Ascending aorta (tissue), 2 donors: ENCODE measurements at regions not wholly inside any gene's neighbourhood (a gene's known extent, or its start where the extent isn't known, plus 50 kb on each side); places are given as distances from the start of the nearest gene placed in this dataset.
"Not testable (repeated sequence)": the region's sequence is repeated elsewhere in the genome, so short reads cannot be mapped to it uniquely, and the experiment has no call there.

Experiments
- DNase-seq, 2 donors: peaks; one replicate each; pipeline ENCODE4 v3.0.0-alpha.2; 2019; ENCODE audit warnings: low spot score in 2 of 2
- H3K27ac ChIP-seq, 2 donors: fragments of 200-600 bp; sonication (generic); one replicate each; pipeline ENCODE4 v1.5.1; 2016 to 2017; ENCODE audit warnings: mild to moderate bottlenecking in 1 of 2
- H3K27me3 ChIP-seq: fragments of 200-600 bp; sonication (generic); one replicate; pipeline ENCODE4 v1.5.1; 2017
- H3K36me3 ChIP-seq, 2 donors: fragments of 200-600 bp; sonication (generic); one replicate each; pipeline ENCODE4 v1.5.1; 2016
- H3K4me1 ChIP-seq, 2 donors: fragments of 200-600 bp; sonication (generic); one replicate each; pipeline ENCODE4 v1.5.1; 2016 to 2017; ENCODE audit warnings: mild to moderate bottlenecking in 1 of 2
- H3K4me3 ChIP-seq, 2 donors: fragments of 200-600 bp; sonication (generic); one replicate each; pipeline ENCODE4 v1.5.1; 2016 to 2017; ENCODE audit warnings: mild to moderate bottlenecking in 1 of 2
- H3K9me3 ChIP-seq, 2 donors: fragments of 200-600 bp; sonication (generic); one replicate each; pipeline ENCODE4 v1.5.1; 2016
- CTCF ChIP-seq, 3 experiments: fragments of 200-600 bp in 2 of 3; fragments of 450-650 bp in 1 of 3; sonication (generic) in 2 of 3; IDR thresholded peaks; one replicate each; pipeline ENCODE4 v1.5.1; 2016 to 2019; ENCODE audit warnings: antibody characterized with exemption in 3 of 3, mild to moderate bottlenecking in 1 of 3, moderate library complexity in 1 of 3
- intact Hi-C: fragments of 100-400 bp; cut with DNase I; formaldehyde crosslinking; loops from one replicate; pipeline ENCODE4 v1.15.1; 2023

- intact Hi-C loops, H3K36me3 ChIP-seq, H3K4me3 ChIP-seq, H3K4me1 ChIP-seq, H3K27me3 ChIP-seq, DNase-seq, H3K9me3 ChIP-seq, H3K27ac ChIP-seq: not testable (repeated sequence)
Measured at GRCh38 chr17:13659051-13659450, 57.3 kb upstream of the HS3ST3A1 start.

GRCh38 chr17:13665872-13666635 lies 64.3 kb upstream of the HS3ST3A1 start:
- no peak overlapping the region for H3K27ac ChIP-seq
- H3K4me1 ChIP-seq: no peaks in the 10 kb centered on the region
- TF ChIP-seq CTCF (IDR thresholded peaks at IDR 0.05): no peak
- no peaks in the 10 kb centered on the region for H3K36me3 ChIP-seq
- peaks cover 0 to 20% of the 10 kb centered on the region in 2 donors for H3K9me3 ChIP-seq
- DNase-seq: no peak
- H3K27me3 ChIP-seq: no peaks in the 10 kb centered on the region
- no peak overlapping the region for H3K4me3 ChIP-seq
- intact Hi-C loops: no loop called here

- no peak overlapping the region for H3K27ac ChIP-seq
- no peak overlapping the region for H3K4me3 ChIP-seq
- no peaks in the 10 kb centered on the region for H3K4me1 ChIP-seq
- intact Hi-C loops: no loop called here
- H3K9me3 ChIP-seq: peaks cover 0 to 20% of the 10 kb centered on the region in 2 donors
- no peak for TF ChIP-seq CTCF (IDR thresholded peaks at IDR 0.05)
- H3K36me3 ChIP-seq: no peaks in the 10 kb centered on the region
- no peaks in the 10 kb centered on the region for H3K27me3 ChIP-seq
- no peak for DNase-seq
Measured at GRCh38 chr17:13671341-13671740, 69.6 kb upstream of the HS3ST3A1 start.

- no peak for TF ChIP-seq CTCF (IDR thresholded peaks at IDR 0.05)
- Histone ChIP-seq H3K27ac (no peak overlapping the region), H3K9me3 (peaks cover 0 to 20% of the 10 kb centered on the region in 2 donors), H3K4me3 (no peak overlapping the region), H3K4me1 (no peaks in the 10 kb centered on the region), H3K27me3 (no peaks in the 10 kb centered on the region), H3K36me3 (no peaks in the 10 kb centered on the region)
- intact Hi-C loops: no loop called here
- DNase-seq: no peak
Measured at GRCh38 chr17:13671771-13672170, 70.0 kb upstream of the HS3ST3A1 start.

GRCh38 chr17:13678361-13678760 lies 76.6 kb upstream of the HS3ST3A1 start:
- intact Hi-C loops: no loop called here
- no peak overlapping the region for H3K4me3 ChIP-seq
- no peak for TF ChIP-seq CTCF (IDR thresholded peaks at IDR 0.05)

GRCh38 chr17:13678841-13679240 lies 77.1 kb upstream of the HS3ST3A1 start:
- Histone ChIP-seq H3K9me3 (no peaks in the 10 kb centered on the region), H3K4me1 (no peaks in the 10 kb centered on the region), H3K36me3 (no peaks in the 10 kb centered on the region), H3K27ac (no peak overlapping the region), H3K27me3 (no peaks in the 10 kb centered on the region), H3K4me3 (no peak overlapping the region)
- no peak for TF ChIP-seq CTCF (IDR thresholded peaks at IDR 0.05)
- DNase-seq: no peak
- intact Hi-C loops: no loop called here

More at GRCh38 chr17:13678361-13678760, 76.6 kb upstream of the HS3ST3A1 start:
- Histone ChIP-seq H3K36me3 (no peaks in the 10 kb centered on the region), H3K9me3 (no peaks in the 10 kb centered on the region), H3K4me1 (no peaks in the 10 kb centered on the region), H3K27me3 (no peaks in the 10 kb centered on the region), H3K27ac (no peak overlapping the region)
- DNase-seq: no peak
